ENCODE measurements at regions not wholly inside any gene's neighbourhood (a gene's known extent, or its start where the extent isn't known, plus 50 kb on each side); places are given as distances from the start of the nearest gene placed in this dataset.

- Histone ChIP-seq H3K36me3 (ENCODE audit: control insufficient read depth, insufficient read depth, low read length) (no peaks in the 10 kb centered on the region), H3K4me3 (ENCODE audit: low read depth, low read length) (no peak overlapping the region), H3K9ac (ENCODE audit: low read depth, low read length) (no peak overlapping the region), H3K4me1 (ENCODE audit: control insufficient read depth, insufficient read depth, low read length) (peaks cover 2% of the 10 kb centered on the region), H3K27me3 (ENCODE audit: control insufficient read depth, insufficient read depth, low read length) (no peaks in the 10 kb centered on the region), H3K9me3 (ENCODE audit: control insufficient read depth, insufficient read depth, low read length) (no peaks in the 10 kb centered on the region)
Measured at GRCh38 chr9:677461-678097, 163.9 kb upstream of the DMRT1 start.

- H3K4me3 ChIP-seq (ENCODE audit: low read depth, low read length) = no peak overlapping the region
- H3K9ac ChIP-seq (ENCODE audit: low read depth, low read length) = no peak overlapping the region
- H3K36me3 ChIP-seq (ENCODE audit: control insufficient read depth, insufficient read depth, low read length) = no peaks in the 10 kb centered on the region
- no peaks in the 10 kb centered on the region for H3K27me3 ChIP-seq (ENCODE audit: control insufficient read depth, insufficient read depth, low read length)
- H3K4me1 ChIP-seq (ENCODE audit: control insufficient read depth, insufficient read depth, low read length) = peaks cover 11% of the 10 kb centered on the region
- no peaks in the 10 kb centered on the region for H3K9me3 ChIP-seq (ENCODE audit: control insufficient read depth, insufficient read depth, low read length)
Measured at GRCh38 chr9:678897-679296, 162.6 kb upstream of the DMRT1 start.

GRCh38 chr9:679462-679861 is 162.0 kb upstream of the DMRT1 start:
- Histone ChIP-seq H3K4me3 (ENCODE audit: low read depth, low read length) (no peak overlapping the region), H3K36me3 (ENCODE audit: control insufficient read depth, insufficient read depth, low read length) (no peaks in the 10 kb centered on the region), H3K27me3 (ENCODE audit: control insufficient read depth, insufficient read depth, low read length) (no peaks in the 10 kb centered on the region), H3K4me1 (ENCODE audit: control insufficient read depth, insufficient read depth, low read length) (peaks cover 16% of the 10 kb centered on the region), H3K9ac (ENCODE audit: low read depth, low read length) (no peak overlapping the region), H3K9me3 (ENCODE audit: control insufficient read depth, insufficient read depth, low read length) (no peaks in the 10 kb centered on the region)

GRCh38 chr9:680106-680505 is 161.4 kb upstream of the DMRT1 start:
- Histone ChIP-seq H3K9me3 (ENCODE audit: control insufficient read depth, insufficient read depth, low read length) (no peaks in the 10 kb centered on the region), H3K9ac (ENCODE audit: low read depth, low read length) (no peak overlapping the region), H3K36me3 (ENCODE audit: control insufficient read depth, insufficient read depth, low read length) (no peaks in the 10 kb centered on the region), H3K4me3 (ENCODE audit: low read depth, low read length) (no peak overlapping the region), H3K4me1 (ENCODE audit: control insufficient read depth, insufficient read depth, low read length) (peaks cover 20% of the 10 kb centered on the region), H3K27me3 (ENCODE audit: control insufficient read depth, insufficient read depth, low read length) (no peaks in the 10 kb centered on the region)

- no peaks in the 10 kb centered on the region for H3K27me3 ChIP-seq (ENCODE audit: control insufficient read depth, insufficient read depth, low read length)
- peaks cover 18% of the 10 kb centered on the region for H3K4me1 ChIP-seq (ENCODE audit: control insufficient read depth, insufficient read depth, low read length)
- H3K9ac ChIP-seq (ENCODE audit: low read depth, low read length) = no peak overlapping the region
Measured at GRCh38 chr9:682633-683508, 158.6 kb upstream of the DMRT1 start.

GRCh38 chr9:683509-684021 is 157.9 kb upstream of the DMRT1 start:
- no peak overlapping the region for H3K9ac ChIP-seq (ENCODE audit: low read depth, low read length)
- no peak overlapping the region for H3K4me3 ChIP-seq (ENCODE audit: low read depth, low read length)
- H3K36me3 ChIP-seq (ENCODE audit: control insufficient read depth, insufficient read depth, low read length) = no peaks in the 10 kb centered on the region

More at GRCh38 chr9:682633-683508, 158.6 kb upstream of the DMRT1 start:
- no peak overlapping the region for H3K4me3 ChIP-seq (ENCODE audit: low read depth, low read length)
- H3K9me3 ChIP-seq (ENCODE audit: control insufficient read depth, insufficient read depth, low read length) = no peaks in the 10 kb centered on the region
- no peaks in the 10 kb centered on the region for H3K36me3 ChIP-seq (ENCODE audit: control insufficient read depth, insufficient read depth, low read length)

GRCh38 chr9:684054-684890 is 157.2 kb upstream of the DMRT1 start:
- peaks cover 18% of the 10 kb centered on the region for H3K4me1 ChIP-seq (ENCODE audit: control insufficient read depth, insufficient read depth, low read length)
- no peak overlapping the region for H3K9ac ChIP-seq (ENCODE audit: low read depth, low read length)
- no peaks in the 10 kb centered on the region for H3K36me3 ChIP-seq (ENCODE audit: control insufficient read depth, insufficient read depth, low read length)
- H3K4me3 ChIP-seq (ENCODE audit: low read depth, low read length) = no peak overlapping the region
- no peaks in the 10 kb centered on the region for H3K27me3 ChIP-seq (ENCODE audit: control insufficient read depth, insufficient read depth, low read length)
- H3K9me3 ChIP-seq (ENCODE audit: control insufficient read depth, insufficient read depth, low read length) = no peaks in the 10 kb centered on the region

More at GRCh38 chr9:683509-684021, 157.9 kb upstream of the DMRT1 start:
- H3K9me3 ChIP-seq (ENCODE audit: control insufficient read depth, insufficient read depth, low read length) = no peaks in the 10 kb centered on the region
- no peaks in the 10 kb centered on the region for H3K27me3 ChIP-seq (ENCODE audit: control insufficient read depth, insufficient read depth, low read length)
- peaks cover 18% of the 10 kb centered on the region for H3K4me1 ChIP-seq (ENCODE audit: control insufficient read depth, insufficient read depth, low read length)

GRCh38 chr9:684941-685340 is 156.6 kb upstream of the DMRT1 start:
- H3K36me3 ChIP-seq (ENCODE audit: control insufficient read depth, insufficient read depth, low read length) = no peaks in the 10 kb centered on the region
- no peak overlapping the region for H3K9ac ChIP-seq (ENCODE audit: low read depth, low read length)
- no peaks in the 10 kb centered on the region for H3K9me3 ChIP-seq (ENCODE audit: control insufficient read depth, insufficient read depth, low read length)
- no peaks in the 10 kb centered on the region for H3K27me3 ChIP-seq (ENCODE audit: control insufficient read depth, insufficient read depth, low read length)
- H3K4me1 ChIP-seq (ENCODE audit: control insufficient read depth, insufficient read depth, low read length) = peaks cover 18% of the 10 kb centered on the region
- no peak overlapping the region for H3K4me3 ChIP-seq (ENCODE audit: low read depth, low read length)

- Histone ChIP-seq H3K9me3 (ENCODE audit: control insufficient read depth, insufficient read depth, low read length) (no peaks in the 10 kb centered on the region), H3K4me3 (ENCODE audit: low read depth, low read length) (no peak overlapping the region), H3K9ac (ENCODE audit: low read depth, low read length) (no peak overlapping the region), H3K27me3 (ENCODE audit: control insufficient read depth, insufficient read depth, low read length) (no peaks in the 10 kb centered on the region), H3K4me1 (ENCODE audit: control insufficient read depth, insufficient read depth, low read length) (peaks cover 22% of the 10 kb centered on the region), H3K36me3 (ENCODE audit: control insufficient read depth, insufficient read depth, low read length) (no peaks in the 10 kb centered on the region)
Measured at GRCh38 chr9:686321-686813, 155.1 kb upstream of the DMRT1 start.

GRCh38 chr9:687034-687785 is 154.3 kb upstream of the DMRT1 start:
- H3K27me3 ChIP-seq (ENCODE audit: control insufficient read depth, insufficient read depth, low read length) = no peaks in the 10 kb centered on the region
- H3K4me1 ChIP-seq (ENCODE audit: control insufficient read depth, insufficient read depth, low read length) = peaks cover 22% of the 10 kb centered on the region
- H3K9me3 ChIP-seq (ENCODE audit: control insufficient read depth, insufficient read depth, low read length) = no peaks in the 10 kb centered on the region
- H3K9ac ChIP-seq (ENCODE audit: low read depth, low read length) = no peak overlapping the region
- H3K4me3 ChIP-seq (ENCODE audit: low read depth, low read length) = no peak overlapping the region
- H3K36me3 ChIP-seq (ENCODE audit: control insufficient read depth, insufficient read depth, low read length) = no peaks in the 10 kb centered on the region

GRCh38 chr9:687994-688393 is 153.5 kb upstream of the DMRT1 start:
- no peaks in the 10 kb centered on the region for H3K36me3 ChIP-seq (ENCODE audit: control insufficient read depth, insufficient read depth, low read length)
- no peak overlapping the region for H3K4me3 ChIP-seq (ENCODE audit: low read depth, low read length)
- peaks cover 22% of the 10 kb centered on the region for H3K4me1 ChIP-seq (ENCODE audit: control insufficient read depth, insufficient read depth, low read length)
- H3K9ac ChIP-seq (ENCODE audit: low read depth, low read length) = no peak overlapping the region
- no peaks in the 10 kb centered on the region for H3K9me3 ChIP-seq (ENCODE audit: control insufficient read depth, insufficient read depth, low read length)
- H3K27me3 ChIP-seq (ENCODE audit: control insufficient read depth, insufficient read depth, low read length) = no peaks in the 10 kb centered on the region
